Activated T-cell treated with anti-CD3 and anti-CD28 coated beads for 1 hour (primary cell): ENCODE measurements at regions not wholly inside any gene's neighbourhood (a gene's known extent, or its start where the extent isn't known, plus 50 kb on each side); places are given as distances from the start of the nearest gene placed in this dataset.
"Not testable (repeated sequence)": the region's sequence is repeated elsewhere in the genome, so short reads cannot be mapped to it uniquely, and the experiment has no call there.

Experiments used
- DNase-seq: peaks from one replicate; pipeline ENCODE4 v3.0.0-alpha.2; 2020; ENCODE audit warnings: low read depth

- DNase-seq = no peak
Measured at GRCh38 chr5:165000479-165001190, 1495.2 kb downstream of the MAT2B start.

DNA sequence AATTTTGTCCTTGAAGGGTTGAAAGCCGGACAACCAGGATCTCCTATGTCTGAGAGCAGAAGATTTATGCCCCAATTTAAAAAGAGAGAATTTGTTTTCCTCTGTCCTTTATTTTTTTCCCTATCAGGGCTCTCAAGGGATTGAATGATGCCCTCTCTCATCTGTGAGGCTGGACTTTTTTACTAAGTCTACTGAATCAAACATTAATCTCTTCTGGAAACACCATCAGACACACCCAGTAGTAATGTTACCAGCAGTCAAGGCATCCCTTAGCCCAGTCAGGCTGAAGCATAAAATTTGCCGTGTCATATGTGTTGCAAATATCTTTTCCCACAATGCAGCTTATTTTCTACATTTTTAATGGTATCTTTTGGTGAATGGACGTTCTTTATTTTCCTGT is 1497.9 kb downstream of the MAT2B start:
- DNase-seq = no peak

DNA sequence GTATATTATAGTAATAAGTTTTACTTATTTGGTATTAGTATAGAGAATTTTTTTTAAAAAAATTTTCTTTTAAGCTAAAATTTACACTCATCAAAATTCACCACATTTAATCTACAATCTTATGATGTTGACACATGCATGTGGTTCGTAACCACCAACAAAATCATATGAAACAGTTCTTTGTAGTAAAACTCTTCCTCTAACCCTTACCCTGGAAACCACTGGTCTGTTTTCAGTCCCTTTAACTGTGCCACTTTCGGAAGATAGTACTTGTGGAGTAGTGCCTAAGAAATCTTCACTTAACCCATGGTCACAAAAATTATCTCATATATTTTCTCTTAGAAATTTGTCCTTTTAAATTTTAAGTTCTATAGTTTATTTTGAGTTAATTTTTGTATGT is 1498.8 kb downstream of the MAT2B start:
- no peak for DNase-seq

DNA sequence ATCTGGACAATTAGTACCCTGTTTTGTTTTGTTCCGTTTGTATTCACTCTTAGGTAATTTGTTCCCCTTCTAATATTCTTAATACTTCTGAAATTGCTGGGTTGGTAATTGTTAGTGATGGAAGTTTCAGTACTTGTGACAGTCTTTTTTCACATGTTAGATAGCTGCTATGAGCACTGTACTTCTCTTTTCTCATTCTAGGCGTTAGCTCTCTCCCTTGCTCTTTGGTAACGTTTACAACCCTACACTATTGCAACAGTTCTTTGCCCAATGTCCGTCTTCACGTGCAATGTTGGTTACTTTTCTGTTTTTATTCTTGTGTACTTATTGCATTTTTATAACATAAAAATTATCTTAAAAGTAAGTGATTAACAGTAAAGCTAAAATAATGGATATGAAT is 1509.0 kb downstream of the MAT2B start:
- DNase-seq = no peak

GRCh38 chr5:165015126-165015525 is 1509.7 kb downstream of the MAT2B start:
- DNase-seq = no peak

GRCh38 chr5:165015547-165015946 is 1510.1 kb downstream of the MAT2B start:
- DNase-seq = no peak

DNA sequence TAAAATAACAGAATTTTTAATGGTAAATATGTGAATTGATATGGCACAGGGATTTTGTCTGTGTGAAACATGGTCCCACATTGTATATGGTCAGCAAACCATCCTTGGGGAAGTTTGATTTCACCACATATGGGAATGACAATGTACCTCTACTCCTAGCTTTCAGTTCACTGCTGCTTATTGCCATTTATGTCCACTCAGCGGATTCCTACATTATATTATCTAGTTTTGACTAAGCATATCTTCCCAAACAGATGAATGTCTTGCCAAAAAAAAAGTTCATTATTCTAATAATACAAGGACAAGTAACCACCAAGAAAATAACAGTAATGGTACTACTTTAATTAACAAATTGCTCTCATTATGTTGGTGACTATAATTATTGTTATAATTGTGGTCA is 1521.6 kb downstream of the MAT2B start:
- no peak for DNase-seq

DNA sequence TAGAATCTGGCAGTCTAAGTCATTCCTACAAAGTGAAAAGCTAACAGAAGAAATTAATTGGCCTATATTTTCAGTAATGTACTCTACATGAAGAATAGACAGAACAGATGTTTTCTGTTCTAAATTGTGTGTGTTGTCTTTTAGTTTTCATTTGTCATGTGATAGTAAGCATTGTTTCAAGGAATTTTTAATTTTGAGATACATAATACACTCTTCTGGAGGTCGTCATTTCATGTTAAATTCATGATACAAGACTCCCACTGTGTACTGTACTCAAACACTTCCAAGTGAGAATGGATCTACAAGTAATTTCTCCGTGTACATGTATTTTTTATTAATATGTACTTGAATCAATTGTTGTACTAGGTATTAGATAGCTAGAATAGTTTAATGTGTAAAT is 1522.9 kb downstream of the MAT2B start:
- DNase-seq = no peak

GRCh38 chr5:165029099-165029870 is 1523.9 kb downstream of the MAT2B start:
- DNase-seq = no peak

GRCh38 chr5:165030971-165031370 is 1525.6 kb downstream of the MAT2B start:
- no peak for DNase-seq

- DNase-seq = no peak
Measured at GRCh38 chr5:165031371-165031770, 1526.0 kb downstream of the MAT2B start.

DNA sequence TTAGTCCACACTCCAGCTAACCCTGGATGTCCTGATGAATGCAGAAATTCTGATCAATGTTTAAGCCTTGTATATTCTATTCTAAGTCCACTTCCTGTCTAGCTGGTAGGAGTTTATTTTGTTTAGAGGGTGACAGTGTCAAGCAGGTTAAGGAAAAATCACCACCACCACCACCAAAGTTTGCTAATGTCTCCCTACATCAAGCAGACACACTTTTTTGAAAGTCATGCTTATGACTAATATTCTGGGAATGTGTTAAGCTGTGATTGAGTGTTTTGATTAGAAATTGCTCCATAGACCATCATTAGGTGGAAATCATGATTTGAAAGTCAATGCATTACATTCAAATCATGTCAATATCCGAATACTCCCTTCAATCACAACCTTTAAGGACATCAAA is 1530.1 kb downstream of the MAT2B start:
- DNase-seq = no peak

GRCh38 chr5:165039748-165040147 is 1534.3 kb downstream of the MAT2B start:
- DNase-seq = no peak

GRCh38 chr5:165045941-165046340 is 1540.5 kb downstream of the MAT2B start:
- DNase-seq = not testable (repeated sequence)

DNA sequence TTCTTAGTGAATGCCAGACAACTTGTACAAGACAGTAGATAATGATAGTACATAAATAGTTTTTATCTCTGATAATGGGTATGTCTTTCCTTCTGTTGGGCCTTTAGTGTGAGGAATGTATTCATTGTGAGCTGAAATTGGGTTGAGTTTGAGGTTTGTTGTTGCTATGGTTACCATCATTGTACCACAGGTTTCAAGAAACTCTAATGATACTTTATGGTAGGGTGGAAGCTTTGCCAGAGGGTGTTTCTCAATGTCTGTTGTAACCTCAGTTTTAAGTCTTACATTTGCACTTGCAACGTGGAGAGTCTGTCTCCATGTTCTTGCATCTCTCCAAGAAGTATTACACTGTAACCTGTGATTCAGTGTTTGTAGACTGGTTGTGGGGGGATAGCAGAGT is 1550.1 kb downstream of the MAT2B start:
- no peak for DNase-seq

DNA sequence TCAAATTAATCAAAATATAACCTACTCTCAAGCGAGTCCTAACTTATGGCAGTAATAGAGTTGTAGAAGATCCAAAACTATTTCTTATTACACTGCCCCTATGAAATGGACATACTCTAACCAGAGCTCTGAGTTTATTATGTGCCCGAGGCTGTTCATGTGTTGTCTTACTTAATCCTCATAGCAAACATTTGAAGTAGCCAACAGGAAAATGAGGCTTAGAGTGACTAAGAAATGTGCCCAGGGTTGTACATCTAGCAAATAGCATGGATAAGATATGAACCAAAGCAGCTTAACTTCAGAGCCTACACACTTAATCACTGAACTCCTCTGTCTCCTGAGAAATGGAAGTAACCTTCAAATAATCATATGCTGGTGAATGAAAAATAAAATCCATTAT is 1551.7 kb downstream of the MAT2B start:
- no peak for DNase-seq

DNA sequence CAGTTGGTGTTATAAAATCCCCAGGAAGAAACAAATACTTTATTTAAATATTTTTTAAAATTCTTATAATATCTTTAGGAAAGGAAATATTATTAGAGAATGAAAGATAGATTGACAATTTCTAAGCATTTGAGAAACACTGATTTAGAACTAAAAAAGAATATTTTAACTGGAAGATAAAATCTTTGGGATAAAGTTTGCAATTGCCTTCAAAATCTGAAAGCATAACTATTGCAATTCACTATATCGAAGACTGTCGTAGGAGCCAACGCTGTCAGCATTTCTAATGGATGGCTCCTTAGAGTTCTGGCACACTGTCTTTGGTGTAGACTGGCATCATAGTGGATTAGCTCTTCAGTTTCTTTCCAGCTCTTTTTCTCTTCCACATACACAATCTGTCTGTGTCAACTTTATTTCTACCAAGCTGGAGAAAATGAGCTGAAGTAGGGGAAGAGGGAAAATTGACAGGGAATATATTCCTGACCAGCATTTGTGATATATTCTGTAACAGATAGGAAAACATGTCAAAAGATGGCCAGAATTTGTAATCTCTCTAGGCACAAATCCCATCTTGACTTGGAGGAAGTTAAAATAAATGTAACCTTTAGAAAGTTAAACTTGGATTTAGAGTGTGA is 1561.4 kb downstream of the MAT2B start:
- DNase-seq = no peak

DNA sequence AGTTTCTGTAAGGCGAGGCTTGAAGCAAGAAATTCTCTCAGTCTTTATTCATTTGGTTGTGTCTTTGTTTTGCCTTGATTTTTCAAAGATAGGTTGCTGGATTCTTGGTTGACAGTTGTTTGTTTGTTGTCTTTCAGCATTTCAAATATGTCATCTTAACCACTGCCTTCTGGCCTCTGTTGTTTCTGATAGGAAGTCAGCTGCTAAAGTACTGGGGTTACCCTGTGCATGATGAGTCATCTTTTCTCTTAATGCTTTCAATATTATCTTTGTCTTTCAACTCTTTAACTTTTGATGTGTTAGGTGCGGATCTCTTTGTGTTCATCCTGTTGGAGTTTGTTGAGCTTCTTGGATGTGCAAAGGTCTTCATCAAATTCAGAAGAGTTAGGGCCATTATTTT is 1571.3 kb downstream of the MAT2B start:
- no peak for DNase-seq

DNA sequence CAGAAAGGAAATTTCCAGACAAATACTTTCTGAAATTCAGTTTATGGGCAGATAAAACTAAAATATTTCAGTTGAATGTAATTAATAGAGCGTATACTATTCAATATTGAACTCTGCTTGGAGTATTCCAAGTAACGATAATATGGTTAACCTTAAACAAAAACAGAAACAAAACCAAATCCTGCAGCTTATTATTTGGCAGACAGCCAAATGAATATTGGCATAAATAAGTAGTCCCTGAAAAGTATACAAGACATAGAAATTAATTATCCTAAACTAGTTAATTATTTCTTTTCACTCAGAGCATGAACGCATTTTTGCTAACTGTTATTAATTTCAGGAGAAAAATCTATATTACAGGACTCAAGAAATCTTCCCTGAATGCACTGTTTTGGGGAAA is 1574.0 kb downstream of the MAT2B start:
- DNase-seq = no peak

DNA sequence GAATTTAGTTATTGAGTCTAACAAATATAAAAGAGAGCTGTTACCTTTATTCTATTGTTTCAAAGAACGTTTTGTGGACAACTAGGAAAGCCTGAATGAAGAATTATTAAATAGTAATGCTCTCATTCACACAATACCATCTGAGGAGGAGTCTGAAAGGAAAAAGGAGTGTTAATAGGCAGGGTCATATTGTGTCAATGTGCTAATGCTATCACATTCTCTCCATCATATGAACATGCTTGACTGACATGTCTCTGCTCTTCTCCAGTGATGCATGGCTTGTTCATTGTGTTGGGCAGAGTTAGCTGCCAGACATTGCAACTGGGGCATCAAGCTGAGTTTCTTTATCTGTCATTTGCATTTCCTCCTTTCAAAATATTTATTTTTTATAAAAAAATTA is 1578.0 kb downstream of the MAT2B start:
- DNase-seq = no peak

GRCh38 chr5:165086465-165086864 is 1581.0 kb downstream of the MAT2B start:
- DNase-seq = no peak

DNA sequence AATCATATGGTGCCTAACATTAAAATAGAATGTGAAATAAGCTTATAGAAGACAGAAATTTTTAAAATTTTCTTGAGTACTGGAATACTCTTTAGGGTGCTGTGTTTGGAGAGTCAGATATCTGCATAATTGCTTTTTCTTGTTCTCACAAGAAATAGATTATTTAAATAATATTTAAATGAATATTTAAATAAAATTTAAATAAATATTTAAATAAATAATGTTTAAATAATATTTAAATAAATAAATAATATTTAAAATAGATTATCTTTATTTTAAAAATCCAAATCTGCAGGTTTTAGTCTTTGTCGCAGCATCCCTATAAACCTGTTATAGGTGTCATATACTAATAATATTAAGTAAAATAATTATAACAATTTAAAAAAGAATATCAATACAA is 1589.4 kb downstream of the MAT2B start:
- DNase-seq = no peak

DNA sequence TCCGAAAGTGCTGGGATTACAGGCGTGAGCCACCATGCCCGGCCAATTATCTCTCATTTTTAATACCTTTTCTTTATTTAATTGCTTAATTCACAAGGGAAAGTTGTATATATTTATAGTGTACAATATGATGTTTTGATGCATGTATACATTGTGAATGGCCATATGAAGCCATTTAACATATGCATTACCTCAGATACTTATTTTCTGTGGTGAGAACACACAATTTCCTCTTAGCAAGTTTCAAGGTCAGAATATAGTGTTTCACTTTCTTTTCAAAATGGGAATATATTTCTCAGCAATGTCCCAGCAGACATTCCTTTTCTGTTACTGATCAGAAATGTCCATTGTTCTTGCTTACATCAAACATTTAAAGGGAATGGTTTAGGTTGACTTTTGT is 1596.3 kb downstream of the MAT2B start:
- no peak for DNase-seq
